ENCODE measurements at regions not wholly inside any gene's neighbourhood (a gene's known extent, or its start where the extent isn't known, plus 50 kb on each side); places are given as distances from the start of the nearest gene placed in this dataset.

GRCh38 chr6:54690596-54690995 lies 156.0 kb upstream of the FAM83B start:
- Mint-ChIP-seq H3K4me3 (no peak overlapping the region), H3K9me3 (no peaks in the 10 kb centered on the region), H3K36me3 (no peaks in the 10 kb centered on the region), H3K4me1 (ENCODE audit: low read depth in 2 of 2) (no peaks in the 10 kb centered on the region), H3K27me3 (no peaks in the 10 kb centered on the region), H3K27ac (no peak overlapping the region)
- ATAC-seq (no peak), DNase-seq (ENCODE audit: low spot score) (no peak)

- Mint-ChIP-seq H3K27ac (no peak overlapping the region), H3K4me1 (ENCODE audit: low read depth in 2 of 2) (no peaks in the 10 kb centered on the region), H3K36me3 (no peaks in the 10 kb centered on the region), H3K9me3 (no peaks in the 10 kb centered on the region), H3K4me3 (no peak overlapping the region), H3K27me3 (peaks cover 0 to 8% of the 10 kb centered on the region in 2 donors)
- ATAC-seq (no peak), DNase-seq (ENCODE audit: low spot score) (no peak)
Observed at GRCh38 chr6:54694928-54695532, 151.5 kb upstream of the FAM83B start.

- Mint-ChIP-seq H3K4me3 (no peak overlapping the region), H3K9me3 (no peaks in the 10 kb centered on the region), H3K27ac (no peak overlapping the region), H3K36me3 (no peaks in the 10 kb centered on the region), H3K27me3 (peaks cover 0 to 8% of the 10 kb centered on the region in 2 donors), H3K4me1 (ENCODE audit: low read depth in 2 of 2) (no peaks in the 10 kb centered on the region)
- DNase-seq (ENCODE audit: low spot score), result no peak
- no peak for ATAC-seq
Observed at GRCh38 chr6:54695815-54696214, 150.8 kb upstream of the FAM83B start.

GRCh38 chr6:54697424-54697823 lies 149.1 kb upstream of the FAM83B start:
- Mint-ChIP-seq H3K27ac (no peak overlapping the region), H3K27me3 (peaks cover 0 to 8% of the 10 kb centered on the region in 2 donors), H3K9me3 (no peaks in the 10 kb centered on the region), H3K4me3 (no peak overlapping the region), H3K4me1 (ENCODE audit: low read depth in 2 of 2) (no peaks in the 10 kb centered on the region), H3K36me3 (no peaks in the 10 kb centered on the region)
- ATAC-seq (no peak), DNase-seq (ENCODE audit: low spot score) (no peak)

GRCh38 chr6:54698974-54699373 lies 147.6 kb upstream of the FAM83B start:
- Mint-ChIP-seq H3K4me3 (no peak overlapping the region), H3K27me3 (peaks cover 0 to 8% of the 10 kb centered on the region in 2 donors), H3K36me3 (no peaks in the 10 kb centered on the region), H3K27ac (no peak overlapping the region), H3K4me1 (ENCODE audit: low read depth in 2 of 2) (no peaks in the 10 kb centered on the region), H3K9me3 (no peaks in the 10 kb centered on the region)
- ATAC-seq (no peak), DNase-seq (ENCODE audit: low spot score) (no peak)

- Mint-ChIP-seq H3K27ac (no peak overlapping the region), H3K36me3 (no peaks in the 10 kb centered on the region), H3K27me3 (peaks cover 0 to 8% of the 10 kb centered on the region in 2 donors), H3K4me1 (ENCODE audit: low read depth in 2 of 2) (no peaks in the 10 kb centered on the region), H3K9me3 (no peaks in the 10 kb centered on the region), H3K4me3 (no peak overlapping the region)
- ATAC-seq (no peak), DNase-seq (ENCODE audit: low spot score) (no peak)
Observed at GRCh38 chr6:54700158-54700557, 146.4 kb upstream of the FAM83B start.

- no peaks in the 10 kb centered on the region for H3K9me3 Mint-ChIP-seq
- ATAC-seq, result no peak
- DNase-seq (ENCODE audit: low spot score), result no peak
- peaks cover 0 to under 1% of the 10 kb centered on the region in 2 donors for H3K27me3 Mint-ChIP-seq
- no peak overlapping the region for H3K27ac Mint-ChIP-seq
- no peaks in the 10 kb centered on the region for H3K4me1 Mint-ChIP-seq (ENCODE audit: low read depth in 2 of 2)
- H3K36me3 Mint-ChIP-seq, result no peaks in the 10 kb centered on the region
- no peak overlapping the region for H3K4me3 Mint-ChIP-seq
Observed at GRCh38 chr6:54702772-54703171, 143.8 kb upstream of the FAM83B start.

GRCh38 chr6:54706391-54706790 lies 140.2 kb upstream of the FAM83B start:
- Mint-ChIP-seq H3K27ac (no peak overlapping the region), H3K9me3 (no peaks in the 10 kb centered on the region), H3K4me1 (ENCODE audit: low read depth in 2 of 2) (no peaks in the 10 kb centered on the region), H3K36me3 (no peaks in the 10 kb centered on the region), H3K4me3 (no peak overlapping the region), H3K27me3 (no peaks in the 10 kb centered on the region)
- ATAC-seq (no peak), DNase-seq (ENCODE audit: low spot score) (no peak)

- no peaks in the 10 kb centered on the region for H3K27me3 Mint-ChIP-seq
- ATAC-seq, result no peak
Observed at GRCh38 chr6:54706844-54707605, 139.5 kb upstream of the FAM83B start.

GRCh38 chr6:54710456-54710855 lies 136.1 kb upstream of the FAM83B start:
- Mint-ChIP-seq H3K27ac (no peak overlapping the region), H3K36me3 (no peaks in the 10 kb centered on the region), H3K27me3 (no peaks in the 10 kb centered on the region), H3K4me3 (no peak overlapping the region), H3K9me3 (no peaks in the 10 kb centered on the region), H3K4me1 (ENCODE audit: low read depth in 2 of 2) (no peaks in the 10 kb centered on the region)
- no peak for ATAC-seq
- DNase-seq (ENCODE audit: low spot score), result no peak

More at GRCh38 chr6:54706844-54707605, 139.5 kb upstream of the FAM83B start:
- Mint-ChIP-seq H3K36me3 (no peaks in the 10 kb centered on the region), H3K4me3 (no peak overlapping the region), H3K9me3 (no peaks in the 10 kb centered on the region), H3K4me1 (ENCODE audit: low read depth in 2 of 2) (no peaks in the 10 kb centered on the region), H3K27ac (no peak overlapping the region)
- DNase-seq (ENCODE audit: low spot score), result no peak

- Mint-ChIP-seq H3K4me3 (no peak overlapping the region), H3K27me3 (peaks cover 0 to 3% of the 10 kb centered on the region in 2 donors), H3K9me3 (no peaks in the 10 kb centered on the region), H3K27ac (no peak overlapping the region), H3K4me1 (ENCODE audit: low read depth in 2 of 2) (no peaks in the 10 kb centered on the region), H3K36me3 (no peaks in the 10 kb centered on the region)
- ATAC-seq (no peak), DNase-seq (ENCODE audit: low spot score) (no peak)
Observed at GRCh38 chr6:54716010-54716409, 130.6 kb upstream of the FAM83B start.

GRCh38 chr6:54716877-54717276 lies 129.7 kb upstream of the FAM83B start:
- no peak for ATAC-seq
- Mint-ChIP-seq H3K27ac (no peak overlapping the region), H3K36me3 (no peaks in the 10 kb centered on the region), H3K9me3 (no peaks in the 10 kb centered on the region), H3K4me3 (no peak overlapping the region), H3K4me1 (ENCODE audit: low read depth in 2 of 2) (no peaks in the 10 kb centered on the region), H3K27me3 (peaks cover 0 to 3% of the 10 kb centered on the region in 2 donors)
- DNase-seq (ENCODE audit: low spot score), result no peak

GRCh38 chr6:54717849-54718455 lies 128.6 kb upstream of the FAM83B start:
- H3K4me3 Mint-ChIP-seq, result no peak overlapping the region
- no peaks in the 10 kb centered on the region for H3K4me1 Mint-ChIP-seq (ENCODE audit: low read depth in 2 of 2)
- H3K36me3 Mint-ChIP-seq, result no peaks in the 10 kb centered on the region
- H3K27me3 Mint-ChIP-seq, result peaks cover 0 to 3% of the 10 kb centered on the region in 2 donors
- H3K9me3 Mint-ChIP-seq, result no peaks in the 10 kb centered on the region
- DNase-seq (ENCODE audit: low spot score) (no peak), ATAC-seq (no peak)
- H3K27ac Mint-ChIP-seq, result no peak overlapping the region

- Mint-ChIP-seq H3K4me1 (ENCODE audit: low read depth in 2 of 2) (no peaks in the 10 kb centered on the region), H3K36me3 (no peaks in the 10 kb centered on the region), H3K27ac (no peak overlapping the region), H3K9me3 (no peaks in the 10 kb centered on the region), H3K4me3 (no peak overlapping the region), H3K27me3 (peaks cover 0 to 3% of the 10 kb centered on the region in 2 donors)
- no peak for DNase-seq (ENCODE audit: low spot score)
- no peak for ATAC-seq
Observed at GRCh38 chr6:54718541-54719023, 128.0 kb upstream of the FAM83B start.

Data from natural killer cell treated with Interleukin-12 subunit alpha and Interleukin-12 subunit beta and Interleukin-15 and Interleukin-18, amount 100 ng/mL, for 72 hours (primary cell).